22Rv1 (cell line): ENCODE measurements at regions not wholly inside any gene's neighbourhood (a gene's known extent, or its start where the extent isn't known, plus 50 kb on each side); places are given as distances from the start of the nearest gene placed in this dataset.

ENCODE experiments used
- CTCF ChIP-seq: fragments of 450-650 bp; IDR thresholded peaks from 2 replicates; pipeline ENCODE4 v1.5.1; 2017; ENCODE audit warnings: mild to moderate bottlenecking
- ZFX ChIP-seq: fragments of 450-650 bp; IDR thresholded peaks from 2 replicates; pipeline ENCODE4 v1.6.1; 2017; ENCODE audit warnings: antibody characterized with exemption, borderline replicate concordance

DNA sequence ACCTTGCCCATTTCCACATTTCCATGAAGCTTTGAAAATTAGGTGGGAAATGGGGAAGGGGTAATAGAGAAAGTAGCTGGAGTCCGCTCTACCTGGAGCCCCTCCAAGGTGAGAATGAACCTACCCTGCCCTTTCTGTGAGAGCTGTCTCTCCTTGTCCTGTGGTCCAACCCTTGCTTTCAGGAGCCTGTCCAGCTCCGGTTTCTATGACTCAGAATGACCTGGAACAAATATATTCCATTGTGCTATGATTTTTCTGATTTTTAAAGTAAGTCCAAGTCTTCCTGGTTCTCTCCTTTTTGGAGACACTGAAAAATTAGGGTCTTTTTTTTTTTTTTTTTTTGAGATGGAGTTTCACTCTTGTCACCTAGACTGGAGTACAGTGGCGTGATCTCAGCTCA lies 89.1 kb upstream of the VASH1 start:
- TF ChIP-seq CTCF = no peak
- TF ChIP-seq ZFX = no peak
